ENCODE measurements at regions not wholly inside any gene's neighbourhood (a gene's known extent, or its start where the extent isn't known, plus 50 kb on each side); places are given as distances from the start of the nearest gene placed in this dataset.

DNA sequence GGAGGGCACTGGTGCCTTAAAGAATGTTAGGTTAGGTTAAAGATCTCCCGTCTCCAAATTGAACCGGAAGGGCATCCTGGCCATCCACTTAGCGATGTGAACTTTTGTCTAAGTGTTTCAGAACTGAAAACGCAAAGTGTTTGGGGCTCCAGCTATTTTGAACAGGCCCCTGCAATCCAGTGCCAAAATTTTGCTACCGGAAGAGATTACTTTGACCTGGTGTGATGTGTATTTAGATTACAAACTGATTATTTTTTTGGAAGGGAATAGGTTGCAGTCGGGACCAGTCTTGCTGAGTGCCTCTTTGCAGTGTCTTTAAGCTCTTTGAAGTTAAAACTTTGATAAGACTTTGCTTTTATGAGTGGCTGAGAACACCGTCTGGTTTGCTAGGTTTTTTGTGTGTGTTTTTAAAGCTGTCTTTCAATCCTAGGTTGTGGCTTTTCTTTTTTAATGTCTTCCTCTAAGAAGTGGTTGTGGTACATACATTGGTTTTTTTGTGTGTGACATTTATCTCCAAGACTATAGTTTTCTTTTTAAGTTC lies 179.6 kb downstream of the OR4M2 start:
- H3K36me3 ChIP-seq (ENCODE audit: control insufficient read depth in 2 of 2, extremely low read depth in 1 of 2, insufficient read depth in 2 of 2, low read length in 2 of 2): no peaks in the 10 kb centered on the region
- dilution Hi-C loops (cut with MboI; ENCODE audit: extremely low pct_ligation_motif_present, low sequenced_read_pairs): no loop called here
- H3K4me3 ChIP-seq (ENCODE audit: control insufficient read depth in 2 of 3, extremely low read depth in 1 of 3, insufficient read depth in 2 of 3, low read depth in 1 of 3, low read length in 3 of 3): no peak overlapping the region
- no peak for DNase-seq (ENCODE audit: low read depth, low spot score)
- H2AFZ ChIP-seq (ENCODE audit: control insufficient read depth, low read length): no peak overlapping the region
- H3K9me1 ChIP-seq (ENCODE audit: control insufficient read depth, extremely low read depth, insufficient read depth, low read length): no peaks in the 10 kb centered on the region
- H3K79me2 ChIP-seq (ENCODE audit: control insufficient read depth, insufficient read depth, low read length): no peaks in the 10 kb centered on the region
- FAIRE-seq: no peak
- H3K4me2 ChIP-seq (ENCODE audit: control insufficient read depth, extremely low read depth, insufficient read depth, low read depth, low read length): no peak overlapping the region
- TF ChIP-seq, protein P1, sequence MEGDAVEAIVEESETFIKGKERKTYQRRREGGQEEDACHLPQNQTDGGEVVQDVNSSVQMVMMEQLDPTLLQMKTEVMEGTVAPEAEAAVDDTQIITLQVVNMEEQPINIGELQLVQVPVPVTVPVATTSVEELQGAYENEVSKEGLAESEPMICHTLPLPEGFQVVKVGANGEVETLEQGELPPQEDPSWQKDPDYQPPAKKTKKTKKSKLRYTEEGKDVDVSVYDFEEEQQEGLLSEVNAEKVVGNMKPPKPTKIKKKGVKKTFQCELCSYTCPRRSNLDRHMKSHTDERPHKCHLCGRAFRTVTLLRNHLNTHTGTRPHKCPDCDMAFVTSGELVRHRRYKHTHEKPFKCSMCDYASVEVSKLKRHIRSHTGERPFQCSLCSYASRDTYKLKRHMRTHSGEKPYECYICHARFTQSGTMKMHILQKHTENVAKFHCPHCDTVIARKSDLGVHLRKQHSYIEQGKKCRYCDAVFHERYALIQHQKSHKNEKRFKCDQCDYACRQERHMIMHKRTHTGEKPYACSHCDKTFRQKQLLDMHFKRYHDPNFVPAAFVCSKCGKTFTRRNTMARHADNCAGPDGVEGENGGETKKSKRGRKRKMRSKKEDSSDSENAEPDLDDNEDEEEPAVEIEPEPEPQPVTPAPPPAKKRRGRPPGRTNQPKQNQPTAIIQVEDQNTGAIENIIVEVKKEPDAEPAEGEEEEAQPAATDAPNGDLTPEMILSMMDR (optimal IDR thresholded peaks at IDR 0.05 in 1 of 3, IDR thresholded peaks at IDR 0.05 in 1 of 3, conservative IDR thresholded peaks at IDR 0.05 in 1 of 3; ENCODE audit: extremely low read depth in 1 of 3, insufficient read depth in 2 of 3, low read length in 3 of 3): no peak
- TF ChIP-seq EZH2 (IDR thresholded peaks at IDR 0.05; ENCODE audit: low read length): no peak
- H3K9ac ChIP-seq (ENCODE audit: control insufficient read depth, extremely low read depth, insufficient read depth, low read length): no peak overlapping the region
- no peak overlapping the region for H3K27ac ChIP-seq (ENCODE audit: control insufficient read depth, insufficient read depth, low read length)
- no peaks in the 10 kb centered on the region for H3K27me3 ChIP-seq (ENCODE audit: control insufficient read depth, extremely low read depth, insufficient read depth, low read length)
- no peaks in the 10 kb centered on the region for H3K4me1 ChIP-seq (ENCODE audit: control insufficient read depth, extremely low read depth, insufficient read depth, low read length)
- no peaks in the 10 kb centered on the region for H4K20me1 ChIP-seq (ENCODE audit: control insufficient read depth, extremely low read depth, insufficient read depth, low read length)
- H3K9me3 ChIP-seq (ENCODE audit: control insufficient read depth, low read depth, low read length): peaks cover 44% of the 10 kb centered on the region

DNA sequence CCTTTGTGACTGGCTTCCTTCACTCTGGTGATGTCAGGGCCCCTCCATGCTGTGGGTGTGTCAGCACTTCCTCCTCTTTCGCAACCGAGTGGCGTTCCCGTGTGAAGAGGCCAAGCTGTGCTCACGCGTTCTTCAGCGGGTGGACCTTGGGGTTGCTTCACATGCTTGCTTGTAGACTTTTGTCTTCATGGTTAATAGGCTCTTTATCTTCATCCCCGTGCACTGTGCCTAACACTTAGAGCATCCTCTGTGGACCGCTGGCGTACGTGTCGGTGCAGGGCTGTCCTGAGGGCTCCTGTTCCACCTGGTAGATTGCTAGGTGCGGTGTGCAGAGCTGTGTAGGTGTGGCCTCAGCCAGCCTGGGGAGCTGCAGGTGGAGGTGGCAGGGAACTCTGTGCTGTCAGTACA lies 182.3 kb downstream of the OR4M2 start:
- no peak for TF ChIP-seq EZH2 (IDR thresholded peaks at IDR 0.05; ENCODE audit: low read length)
- TF ChIP-seq, protein P1 (optimal IDR thresholded peaks at IDR 0.05 in 1 of 3, IDR thresholded peaks at IDR 0.05 in 1 of 3, conservative IDR thresholded peaks at IDR 0.05 in 1 of 3; ENCODE audit: extremely low read depth in 1 of 3, insufficient read depth in 2 of 3, low read length in 3 of 3): no peak
- Histone ChIP-seq H3K4me3 (ENCODE audit: control insufficient read depth in 2 of 3, extremely low read depth in 1 of 3, insufficient read depth in 2 of 3, low read depth in 1 of 3, low read length in 3 of 3) (no peak overlapping the region), H4K20me1 (ENCODE audit: control insufficient read depth, extremely low read depth, insufficient read depth, low read length) (no peaks in the 10 kb centered on the region), H3K4me1 (ENCODE audit: control insufficient read depth, extremely low read depth, insufficient read depth, low read length) (no peaks in the 10 kb centered on the region), H3K9me3 (ENCODE audit: control insufficient read depth, low read depth, low read length) (peaks cover 36% of the 10 kb centered on the region), H3K4me2 (ENCODE audit: control insufficient read depth, extremely low read depth, insufficient read depth, low read depth, low read length) (no peak overlapping the region), H3K9ac (ENCODE audit: control insufficient read depth, extremely low read depth, insufficient read depth, low read length) (no peak overlapping the region), H3K9me1 (ENCODE audit: control insufficient read depth, extremely low read depth, insufficient read depth, low read length) (no peaks in the 10 kb centered on the region), H2AFZ (ENCODE audit: control insufficient read depth, low read length) (no peak overlapping the region), H3K36me3 (ENCODE audit: control insufficient read depth in 2 of 2, extremely low read depth in 1 of 2, insufficient read depth in 2 of 2, low read length in 2 of 2) (no peaks in the 10 kb centered on the region), H3K27me3 (ENCODE audit: control insufficient read depth, extremely low read depth, insufficient read depth, low read length) (no peaks in the 10 kb centered on the region), H3K79me2 (ENCODE audit: control insufficient read depth, insufficient read depth, low read length) (no peaks in the 10 kb centered on the region), H3K27ac (ENCODE audit: control insufficient read depth, insufficient read depth, low read length) (no peak overlapping the region)
- FAIRE-seq (no peak), DNase-seq (ENCODE audit: low read depth, low spot score) (no peak)
- dilution Hi-C loops (cut with MboI; ENCODE audit: extremely low pct_ligation_motif_present, low sequenced_read_pairs): no loop called here
